ENCODE measurements at regions not wholly inside any gene's neighbourhood (a gene's known extent, or its start where the extent isn't known, plus 50 kb on each side); places are given as distances from the start of the nearest gene placed in this dataset.
"Not testable (repeated sequence)": the region's sequence is repeated elsewhere in the genome, so short reads cannot be mapped to it uniquely, and the experiment has no call there.

GRCh38 chr10:84727398-84727797 lies 399.0 kb downstream of the CCSER2 start:
- CTCF ChIA-PET: interaction anchor here (0.6 kb wide), 1 partner anchor 481 kb away, joined by 5 read pairs; no protein-coding TSS in a partner anchor
- no peak for DNase-seq (ENCODE audit: low spot score)
- POLR2A ChIA-PET (ENCODE audit: low non-redundant PET): no interaction called here
- TF ChIP-seq CTCF (conservative IDR thresholded peaks at IDR 0.05; ENCODE audit: low read depth): no peak
- no peak overlapping the region for H3K27ac ChIP-seq

GRCh38 chr10:84739126-84739525 lies 410.7 kb downstream of the CCSER2 start:
- DNase-seq (ENCODE audit: low spot score); H3K27ac ChIP-seq; POLR2A ChIA-PET (ENCODE audit: low non-redundant PET): not testable (repeated sequence)
- CTCF ChIA-PET: interaction anchor here (0.7 kb wide), 1 partner anchor 111 kb away, joined by 4 read pairs; no protein-coding TSS in a partner anchor

GRCh38 chr10:84739641-84740040 lies 411.3 kb downstream of the CCSER2 start:
- ChIA-PET POLR2A (ENCODE audit: low non-redundant PET) (no interaction called here), CTCF (interaction anchor here (0.7 kb wide), 1 partner anchor 61 kb away, joined by 4 read pairs; no protein-coding TSS in a partner anchor)
- DNase-seq (ENCODE audit: low spot score): no peak
- H3K27ac ChIP-seq: no peak overlapping the region
- no peak for TF ChIP-seq CTCF (conservative IDR thresholded peaks at IDR 0.05; ENCODE audit: low read depth)

- no peak overlapping the region for H3K27ac ChIP-seq
- 0 out of 2 replicates have a peak, but pooled peaks have one; percentile 18 for TF ChIP-seq CTCF (conservative IDR thresholded peaks at IDR 0.05; ENCODE audit: low read depth)
- no peak for DNase-seq (ENCODE audit: low spot score)
- POLR2A ChIA-PET (ENCODE audit: low non-redundant PET): no interaction called here
- CTCF ChIA-PET: interaction anchor here (0.5 to 0.7 kb wide), 4 partner anchors 93 to 368 kb away, joined by 3 read pairs; no protein-coding TSS in a partner anchor
These were observed 415.1 kb downstream of the CCSER2 start for GRCh38 chr10:84743483-84743882.

- TF ChIP-seq CTCF (conservative IDR thresholded peaks at IDR 0.05; ENCODE audit: low read depth): no peak
- POLR2A ChIA-PET (ENCODE audit: low non-redundant PET): no interaction called here
- no peak overlapping the region for H3K27ac ChIP-seq
- DNase-seq (ENCODE audit: low spot score): no peak
- CTCF ChIA-PET: interaction anchor here (0.5 kb wide), 1 partner anchor 10 kb away, joined by 3 read pairs; no protein-coding TSS in a partner anchor
These were observed 426.9 kb downstream of the CCSER2 start for GRCh38 chr10:84755311-84755710.

- POLR2A ChIA-PET (ENCODE audit: low non-redundant PET); H3K27ac ChIP-seq; DNase-seq (ENCODE audit: low spot score): not testable (repeated sequence)
- CTCF ChIA-PET: interaction anchor here (0.7 kb wide), 1 partner anchor 20 kb away, joined by 3 read pairs; no protein-coding TSS in a partner anchor
These were observed 428.3 kb downstream of the CCSER2 start for GRCh38 chr10:84756653-84757052.

GRCh38 chr10:84761994-84762614 lies 433.7 kb downstream of the CCSER2 start:
- DNase-seq (ENCODE audit: low spot score); CTCF ChIA-PET; H3K27ac ChIP-seq: not testable (repeated sequence)

GRCh38 chr10:84762754-84763394 lies 434.5 kb downstream of the CCSER2 start:
- ChIA-PET CTCF (interaction anchor here (0.6 to 1.2 kb wide), 2 partner anchors 11 to 1640 kb away, joined by 4 to 6 read pairs; no protein-coding TSS in a partner anchor), POLR2A (ENCODE audit: low non-redundant PET) (no interaction called here)
- DNase-seq (ENCODE audit: low spot score): no peak
- TF ChIP-seq CTCF (conservative IDR thresholded peaks at IDR 0.05; ENCODE audit: low read depth): no peak
- no peak overlapping the region for H3K27ac ChIP-seq

More at GRCh38 chr10:84761994-84762614, 433.7 kb downstream of the CCSER2 start:
- POLR2A ChIA-PET (ENCODE audit: low non-redundant PET): not testable (repeated sequence)
